GM19043 (cell line): ENCODE measurements at regions not wholly inside any gene's neighbourhood (a gene's known extent, or its start where the extent isn't known, plus 50 kb on each side); places are given as distances from the start of the nearest gene placed in this dataset.
"Not testable (repeated sequence)": the region's sequence is repeated elsewhere in the genome, so short reads cannot be mapped to it uniquely, and the experiment has no call there.

Experiments
- ATAC-seq: cut with Tn5 transposase; IDR thresholded peaks from one replicate; pipeline ENCODE4 v1.9.1; 2021; ENCODE audit warnings: low read depth; ENCODE audit not compliant: unreplicated experiment

DNA sequence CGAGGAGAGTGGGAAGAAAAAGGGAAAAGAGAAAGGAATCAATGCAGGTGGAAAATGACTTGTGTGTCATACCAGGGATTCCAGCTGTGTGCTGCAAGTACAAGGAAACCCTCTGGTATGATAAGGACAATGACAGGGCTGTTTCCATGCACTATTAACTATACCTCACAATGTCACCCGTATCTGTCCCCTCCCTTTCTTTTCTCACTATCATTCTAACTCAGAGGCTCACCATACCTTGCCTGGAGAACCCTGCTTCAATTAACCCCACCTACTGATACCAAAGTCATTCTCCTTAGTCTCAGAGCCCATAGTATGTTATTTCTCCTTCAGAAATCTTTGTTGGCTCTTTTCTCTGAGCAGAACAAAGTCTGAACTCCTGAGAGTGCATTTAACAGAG is 236.2 kb upstream of the NREP start:
- no peak for ATAC-seq

DNA sequence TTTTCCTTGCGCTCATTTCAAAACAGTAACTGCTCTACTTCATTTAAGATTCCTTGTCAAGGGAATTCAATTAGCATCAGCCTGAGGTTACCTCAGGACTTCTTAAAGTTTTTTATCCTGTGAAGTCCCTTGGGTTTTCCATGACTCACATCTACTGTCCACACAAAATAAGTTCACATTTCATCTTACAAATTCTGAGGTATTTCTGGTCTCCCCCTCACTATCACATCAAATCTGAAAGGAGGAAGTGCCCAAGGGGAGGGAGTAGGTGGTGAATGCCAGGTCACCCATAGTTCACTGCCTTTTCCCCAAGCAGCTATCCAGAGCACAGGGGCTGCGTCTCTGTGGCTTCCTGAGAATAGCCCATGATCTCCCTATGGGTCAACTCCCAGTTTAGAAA is 227.1 kb upstream of the NREP start:
- no peak for ATAC-seq

- ATAC-seq = no peak
These were observed 226.5 kb upstream of the NREP start for GRCh38 chr5:111983459-111983858.

DNA sequence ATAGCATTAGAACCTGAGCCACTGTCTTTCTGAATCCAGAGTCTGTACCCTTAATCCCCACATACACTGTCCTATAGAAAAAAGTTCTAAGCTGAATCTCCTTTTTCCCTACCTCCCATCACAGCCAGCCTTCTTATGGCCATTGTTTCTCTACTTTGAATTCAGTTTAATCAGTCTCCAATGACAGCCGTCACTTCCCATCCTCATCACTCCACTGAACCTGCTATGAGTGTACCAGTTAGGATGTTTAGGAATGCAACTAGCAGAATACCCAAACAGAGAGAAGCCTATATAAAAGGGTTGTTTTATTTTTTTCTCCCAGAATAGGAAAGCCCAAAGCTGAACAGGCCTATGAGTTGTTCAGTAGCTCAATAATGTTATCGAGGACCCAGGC is 220.4 kb upstream of the NREP start:
- ATAC-seq = no peak

- ATAC-seq = no peak
These were observed 219.9 kb upstream of the NREP start for GRCh38 chr5:111976705-111977435.

GRCh38 chr5:111975133-111975532 is 218.1 kb upstream of the NREP start:
- no peak for ATAC-seq

- no peak for ATAC-seq
These were observed 217.0 kb upstream of the NREP start for GRCh38 chr5:111973961-111974360.

DNA sequence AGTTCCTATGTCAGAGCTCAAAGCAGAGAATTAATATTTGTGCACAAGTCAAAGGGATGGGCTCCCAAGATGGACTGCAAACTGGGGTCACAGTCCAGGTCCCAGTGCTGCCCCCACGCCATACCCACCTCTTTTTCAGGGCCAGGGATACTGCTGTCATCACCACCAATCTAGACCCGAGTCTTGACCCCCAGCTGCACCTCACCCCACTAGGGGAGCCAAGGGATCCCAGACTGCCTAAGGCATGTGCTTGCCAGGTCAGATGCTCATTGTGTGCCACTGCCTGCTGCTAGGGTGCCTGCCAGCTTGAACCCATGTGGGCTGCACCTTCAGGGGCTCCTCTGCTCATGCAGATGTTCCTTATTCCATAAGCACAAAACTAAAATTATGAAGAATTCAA is 215.6 kb upstream of the NREP start:
- ATAC-seq = no peak

DNA sequence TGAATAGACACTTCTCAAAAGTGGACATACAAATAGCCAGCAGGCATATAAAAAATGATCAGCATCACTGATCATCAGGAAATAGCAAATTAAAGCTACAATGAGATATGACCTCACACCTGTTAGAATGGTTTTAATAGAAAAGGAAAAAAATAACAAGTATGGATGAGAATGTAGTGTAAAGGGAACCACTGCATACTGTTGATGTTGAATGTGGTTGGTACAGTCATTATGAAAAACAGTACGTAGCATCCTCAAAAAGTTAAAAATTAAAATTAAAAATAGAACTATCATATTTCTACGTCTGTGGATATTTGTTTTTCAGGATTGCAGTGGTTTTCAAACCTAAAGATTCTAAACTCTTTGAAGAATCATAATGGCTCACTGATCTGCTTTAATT is 215.1 kb upstream of the NREP start:
- ATAC-seq = no peak

DNA sequence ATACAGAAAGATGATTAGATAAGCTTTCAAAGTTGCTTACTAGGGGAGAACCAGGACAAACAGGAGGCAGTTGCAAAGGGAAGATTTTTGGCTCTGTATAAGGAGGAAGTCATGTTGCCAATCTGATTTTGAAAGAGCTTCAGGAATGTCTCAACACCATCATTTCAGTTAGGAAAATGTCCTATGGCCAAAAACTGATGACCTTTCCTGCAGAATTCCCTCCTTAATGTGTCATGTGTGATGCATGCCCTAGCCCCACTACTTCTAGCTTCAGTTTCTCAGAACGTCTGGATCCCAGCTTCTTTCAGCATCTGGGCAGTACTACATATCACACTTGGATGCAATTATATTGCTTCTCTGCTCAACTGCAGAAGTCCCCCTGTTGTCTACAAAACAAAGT is 211.5 kb upstream of the NREP start:
- ATAC-seq = no peak

DNA sequence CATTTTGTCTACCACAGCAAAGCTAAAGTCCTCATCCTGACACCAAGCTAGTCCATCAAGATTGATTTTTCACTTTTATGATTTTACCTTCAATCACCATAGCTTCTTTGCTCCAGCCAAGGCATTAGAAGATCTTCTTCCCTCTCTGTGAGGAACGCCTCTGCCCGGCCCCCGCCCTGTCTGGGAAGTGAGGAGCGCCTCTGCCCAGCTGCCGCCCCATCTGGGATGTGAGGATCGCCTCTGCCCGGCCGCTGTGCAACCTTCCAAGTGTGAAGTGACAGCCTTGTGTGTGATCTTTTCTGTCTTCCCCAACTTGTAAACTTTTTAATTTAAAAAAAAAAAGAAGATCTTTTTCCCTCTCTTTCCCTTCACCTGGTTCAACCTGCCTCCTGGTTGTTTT is 210.5 kb upstream of the NREP start:
- no peak for ATAC-seq

GRCh38 chr5:111966290-111966689 is 209.3 kb upstream of the NREP start:
- ATAC-seq = no peak

- no peak for ATAC-seq
These were observed 206.6 kb upstream of the NREP start for GRCh38 chr5:111963555-111963954.

DNA sequence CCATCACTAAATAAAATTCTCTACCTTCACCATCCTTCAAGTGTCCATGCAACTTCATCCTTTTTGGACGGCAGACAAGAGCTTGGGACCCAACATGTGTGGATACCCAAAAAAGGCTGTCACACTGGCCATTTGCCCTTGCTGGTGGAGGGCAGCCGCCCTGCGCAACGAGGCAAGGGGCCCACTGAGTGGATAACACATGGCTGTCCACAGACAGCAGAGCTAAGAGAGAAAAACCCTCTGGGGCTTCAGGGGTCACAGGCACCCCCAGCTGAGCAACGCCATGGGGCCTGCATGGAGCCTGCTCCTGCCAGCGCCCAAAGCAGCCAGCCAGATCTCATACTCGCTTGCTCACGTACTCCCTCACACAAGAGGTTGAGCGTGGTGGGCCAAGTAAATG is 205.9 kb upstream of the NREP start:
- ATAC-seq = no peak

DNA sequence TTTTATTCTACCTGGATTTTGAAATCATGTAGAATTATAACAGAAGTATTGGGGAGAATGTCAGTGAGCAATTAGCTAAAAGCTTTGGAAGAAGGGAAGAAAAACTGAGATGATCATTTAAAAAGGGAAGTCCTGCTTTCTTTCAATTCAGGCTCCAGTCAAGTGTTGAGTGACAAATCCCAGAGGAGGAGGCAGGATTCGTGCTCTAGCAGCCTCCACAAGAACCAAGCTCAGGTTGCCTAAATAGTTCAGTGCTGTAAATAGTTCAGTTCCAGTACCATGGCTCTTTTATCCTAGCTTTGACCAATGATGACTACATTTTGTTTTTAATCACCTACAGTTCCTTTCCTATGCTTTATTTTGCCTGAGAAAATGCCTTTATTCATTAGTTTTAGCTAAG is 204.9 kb upstream of the NREP start:
- no peak for ATAC-seq

DNA sequence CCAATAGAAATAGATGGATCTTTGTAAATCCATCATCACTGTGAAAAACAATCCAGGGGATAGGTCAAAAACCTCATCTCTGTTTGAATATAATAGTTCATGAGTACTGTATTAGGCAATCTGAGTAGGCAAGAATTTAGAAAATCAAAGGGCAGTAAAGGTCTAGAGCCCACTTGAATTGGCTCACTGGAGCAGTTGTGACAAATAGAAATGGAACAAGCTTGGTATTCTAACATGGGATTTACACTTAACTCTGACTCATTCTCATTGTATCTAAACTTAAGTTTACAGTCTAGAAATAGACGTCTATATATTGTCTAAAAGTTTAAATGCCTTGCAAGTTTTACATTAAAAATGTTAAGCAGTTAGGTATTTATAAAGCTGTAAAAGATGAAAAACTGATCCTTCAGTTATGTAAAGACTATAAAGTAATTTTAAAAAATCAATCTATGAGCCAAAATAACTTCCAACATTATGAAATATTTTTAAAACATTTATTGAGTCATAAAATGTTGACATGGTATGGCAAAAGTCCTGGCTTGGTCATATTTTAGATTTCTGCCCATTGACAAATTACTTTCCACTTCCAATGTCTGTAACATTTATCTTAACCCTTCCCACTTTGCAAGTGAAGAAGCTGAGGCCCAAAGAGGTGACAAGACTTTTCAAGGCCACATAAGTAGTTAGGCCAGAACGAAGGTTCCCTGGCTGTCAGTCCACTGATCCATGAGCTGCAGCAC is 203.7 kb upstream of the NREP start:
- no peak for ATAC-seq

GRCh38 chr5:111958851-111959250 is 201.9 kb upstream of the NREP start:
- ATAC-seq = no peak

DNA sequence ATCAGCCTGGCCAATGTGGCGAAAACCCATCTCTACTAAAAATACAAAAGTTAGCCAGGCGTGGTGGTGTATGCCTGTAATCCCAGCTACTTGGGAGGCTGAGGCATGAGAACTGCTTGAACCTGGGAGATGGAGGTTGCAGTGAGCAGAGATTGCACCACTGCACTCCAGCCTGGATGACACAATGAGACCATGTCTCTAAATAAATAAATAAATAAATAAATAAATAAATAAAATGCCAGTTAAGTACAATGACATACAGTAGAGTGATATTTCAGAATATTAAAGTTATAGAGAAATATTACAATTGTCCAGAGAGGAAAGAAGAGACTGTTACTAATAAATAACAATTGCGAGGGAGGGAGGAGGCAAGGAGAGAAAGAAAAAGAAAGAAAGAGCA is 199.8 kb upstream of the NREP start:
- ATAC-seq = not testable (repeated sequence)

DNA sequence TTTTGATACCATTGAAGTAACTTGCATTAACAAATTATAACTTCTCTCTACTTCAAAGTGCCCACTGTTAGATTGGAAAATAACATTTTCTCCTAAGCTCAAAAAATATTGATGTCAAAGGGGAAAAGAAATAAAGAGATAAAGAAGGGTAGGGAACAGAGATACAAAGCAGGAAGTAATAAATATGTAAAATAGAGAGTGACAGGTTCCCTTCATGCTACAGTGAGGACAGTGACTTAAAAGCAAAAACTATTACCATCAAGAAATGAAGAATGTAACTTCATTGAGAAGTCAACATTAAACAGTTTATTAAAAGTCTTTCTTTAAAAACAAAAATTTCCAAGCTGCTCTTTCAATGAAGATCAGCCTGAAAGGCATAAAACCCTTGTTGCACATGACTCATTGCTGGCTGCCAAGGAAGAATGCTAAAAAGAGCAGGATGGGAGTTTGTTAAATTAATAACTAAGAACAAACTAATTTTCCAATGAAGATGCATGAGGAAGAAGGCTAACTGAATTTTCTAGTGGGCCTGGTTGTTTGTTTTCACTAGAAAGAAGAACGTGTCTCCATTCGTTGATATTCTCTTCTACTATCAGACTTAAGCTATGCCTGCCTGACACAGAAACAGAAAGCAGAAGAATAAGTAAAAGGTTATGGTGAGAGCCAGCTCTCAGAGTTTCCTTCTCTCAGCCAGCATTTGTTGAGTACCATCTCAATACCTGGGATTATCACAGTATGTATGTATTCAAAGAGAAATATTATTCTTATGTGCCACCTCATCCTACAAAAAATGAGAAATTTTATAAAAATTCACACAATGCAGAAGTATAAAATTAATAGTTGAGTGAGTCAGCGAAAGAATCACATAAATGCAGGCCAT is 197.8 kb upstream of the NREP start:
- ATAC-seq = peak; percentile 68

DNA sequence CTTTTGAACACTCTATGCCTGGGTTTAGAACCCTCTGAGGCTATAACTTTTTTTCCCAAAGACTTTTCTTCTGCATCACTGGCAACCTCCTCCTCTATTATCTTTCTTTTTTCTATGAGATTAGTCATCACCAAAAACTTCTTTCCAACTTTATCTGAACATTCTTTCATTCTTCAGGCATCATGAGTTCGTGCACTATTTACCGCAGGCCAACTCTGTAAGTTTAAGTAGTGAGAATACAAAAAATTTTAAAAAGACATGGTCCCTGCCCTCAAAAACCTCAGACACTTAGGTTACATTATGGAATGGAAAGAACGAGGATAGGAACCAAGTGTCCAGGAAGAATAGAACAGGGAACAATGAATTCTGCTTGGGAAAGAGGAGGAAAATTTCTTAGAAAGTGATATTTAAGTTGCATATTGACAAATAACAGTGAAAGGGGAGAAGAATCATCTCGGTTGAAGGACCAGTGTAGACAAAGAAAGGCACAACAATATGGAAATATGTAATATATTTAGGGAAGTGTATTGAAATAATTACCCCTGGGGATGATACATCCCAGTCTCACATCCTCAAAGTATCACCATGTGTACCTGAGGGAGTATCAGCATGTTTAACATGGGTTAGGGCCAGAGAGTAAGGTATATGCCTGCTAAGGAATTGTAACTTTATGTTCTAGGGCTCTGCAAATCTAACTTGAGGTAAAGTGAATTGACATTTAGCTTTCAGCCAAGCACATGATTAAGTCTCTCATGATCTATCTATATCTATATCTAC is 196.5 kb upstream of the NREP start:
- no peak for ATAC-seq

DNA sequence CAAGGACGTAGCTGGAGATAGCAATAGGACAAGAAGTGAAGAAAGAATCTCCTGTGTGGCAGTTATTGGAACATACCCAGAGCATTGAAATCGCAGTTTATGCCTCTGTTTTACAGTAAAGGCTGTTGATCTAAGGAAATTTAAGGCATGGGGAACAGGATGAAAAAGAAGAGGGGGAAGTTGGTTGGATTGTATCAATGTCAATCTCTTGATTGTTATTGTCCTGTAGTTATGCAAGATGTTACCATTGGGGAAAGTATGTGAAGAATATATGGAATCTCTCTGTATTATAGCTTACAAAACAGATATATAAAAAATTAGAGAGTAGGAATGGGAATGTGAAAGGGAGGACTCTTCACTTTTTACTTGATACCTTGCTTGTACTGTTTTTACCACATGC is 195.6 kb upstream of the NREP start:
- ATAC-seq = no peak
